MV-4-11 (cell line): ENCODE measurements at regions not wholly inside any gene's neighbourhood (a gene's known extent, or its start where the extent isn't known, plus 50 kb on each side); places are given as distances from the start of the nearest gene placed in this dataset.
"Not testable (repeated sequence)": the region's sequence is repeated elsewhere in the genome, so short reads cannot be mapped to it uniquely, and the experiment has no call there.

Source experiments
- DNase-seq: peaks from one replicate; lab custom pipeline; 2025; lab: John Stamatoyannopoulos, UW

- DNase-seq, result peak; percentile 28
Measured at GRCh38 chr13:50527612-50528509, 315.6 kb downstream of the DLEU7 start.

GRCh38 chr13:50529154-50529882, 314.2 kb downstream of the DLEU7 start:
- DNase-seq, result peak; percentile 54

DNA sequence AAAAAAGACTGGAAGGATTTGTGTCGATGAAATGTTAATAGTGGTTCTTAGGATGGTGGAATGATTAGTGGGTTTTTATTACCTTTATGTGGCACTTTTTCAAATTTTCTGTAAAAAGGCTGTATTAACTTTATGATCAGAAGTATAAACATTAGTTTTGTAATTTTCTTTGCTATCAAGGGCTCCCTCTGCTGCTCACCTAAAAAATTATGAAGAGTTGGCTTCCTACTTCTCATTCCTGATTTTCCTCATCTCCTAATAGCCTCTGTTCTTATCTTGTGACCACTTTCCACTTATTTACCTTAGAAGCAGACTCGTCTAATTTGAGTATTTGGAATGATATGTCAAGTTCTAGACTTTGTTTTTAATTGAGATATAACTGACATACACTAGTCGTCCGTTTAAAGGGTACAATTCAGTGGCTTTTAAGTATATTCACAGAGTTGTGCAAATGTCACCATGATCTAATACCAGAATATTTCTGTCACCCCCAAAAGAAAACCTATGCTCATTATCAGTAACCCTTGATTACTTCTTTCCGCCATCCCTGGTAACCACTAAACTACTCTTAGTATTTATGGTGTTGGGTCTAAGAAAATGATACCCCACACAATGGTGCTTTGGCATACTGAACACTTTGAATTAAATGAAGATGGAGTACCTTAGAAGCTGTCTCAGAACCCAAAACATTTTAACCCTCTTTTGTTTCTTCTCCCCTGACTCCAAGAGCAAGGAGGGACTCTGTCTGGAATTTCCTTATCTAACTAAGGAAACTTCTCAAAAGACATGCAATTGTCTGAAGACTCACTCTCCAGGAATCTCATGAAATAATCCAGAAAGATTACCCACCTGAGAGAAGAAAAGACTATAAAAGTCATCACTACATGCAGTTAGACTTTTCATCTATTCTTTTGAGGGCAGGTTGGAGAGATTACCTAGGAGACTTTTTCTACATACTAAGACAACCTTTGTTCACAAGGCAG, 311.3 kb downstream of the DLEU7 start:
- DNase-seq, result peak; percentile 5

GRCh38 chr13:50535050-50535449, 308.4 kb downstream of the DLEU7 start:
- DNase-seq, result no peak

- DNase-seq, result no peak
Measured at GRCh38 chr13:50537029-50537428, 306.5 kb downstream of the DLEU7 start.

DNA sequence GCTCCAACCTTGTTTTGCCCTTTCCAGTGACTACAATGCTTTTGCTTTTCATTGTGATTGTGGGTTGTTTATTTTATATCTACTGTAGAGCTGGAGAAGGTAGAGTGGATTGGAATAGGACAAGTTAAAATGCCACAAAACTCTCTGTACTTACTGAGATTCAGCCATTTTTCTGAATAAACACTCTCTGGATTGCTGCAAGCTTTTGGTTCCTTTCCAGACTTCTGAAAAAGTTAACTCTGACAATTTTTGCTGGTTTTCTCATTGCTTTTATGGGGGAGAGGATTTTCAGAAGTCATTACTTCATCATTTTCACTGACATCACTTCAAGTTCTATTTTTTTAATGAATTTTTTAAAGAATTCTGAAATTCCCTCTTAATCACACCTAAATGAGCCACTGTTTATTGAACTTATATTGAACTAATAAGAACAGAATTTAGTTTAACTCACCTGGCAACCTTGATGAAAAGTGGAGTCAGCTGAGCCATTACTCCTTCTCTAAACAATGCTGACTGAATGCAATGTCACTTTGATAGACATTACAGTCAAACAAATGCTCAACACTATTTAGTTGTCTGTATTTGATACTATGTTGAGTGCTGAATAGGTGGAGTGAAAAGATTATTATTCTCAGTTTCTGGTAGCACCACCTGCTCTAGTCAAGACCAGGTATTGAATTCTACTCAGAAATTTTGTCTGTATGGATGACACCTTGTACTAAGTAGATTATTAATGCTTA, 303.5 kb downstream of the DLEU7 start:
- no peak for DNase-seq

- DNase-seq, result no peak
Measured at GRCh38 chr13:50543141-50543540, 300.4 kb downstream of the DLEU7 start.

- no peak for DNase-seq
Measured at GRCh38 chr13:50543782-50544181, 299.7 kb downstream of the DLEU7 start.

DNA sequence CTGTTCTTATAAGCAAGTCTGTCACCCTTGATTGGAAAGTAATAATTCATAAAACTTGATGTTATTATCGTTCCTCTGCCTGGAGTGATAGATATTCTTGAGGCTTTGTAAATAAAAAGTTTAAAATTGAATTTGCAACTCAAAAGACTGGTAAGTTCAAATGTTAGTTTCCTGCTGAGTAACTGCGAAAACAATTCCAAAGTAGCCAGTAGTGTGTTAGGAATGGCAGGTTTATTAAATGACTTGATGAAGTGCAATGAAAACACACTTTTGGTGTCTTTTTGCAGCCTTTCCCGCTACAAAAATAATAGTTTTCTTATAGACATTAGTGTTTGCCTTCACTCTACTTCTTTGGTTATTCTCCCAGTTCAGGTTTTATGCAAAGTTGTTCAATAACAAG, 299.3 kb downstream of the DLEU7 start:
- no peak for DNase-seq

GRCh38 chr13:50547175-50547574, 296.3 kb downstream of the DLEU7 start:
- DNase-seq, result not testable (repeated sequence)

- peak; percentile 31 for DNase-seq
Measured at GRCh38 chr13:50548586-50548985, 294.9 kb downstream of the DLEU7 start.

DNA sequence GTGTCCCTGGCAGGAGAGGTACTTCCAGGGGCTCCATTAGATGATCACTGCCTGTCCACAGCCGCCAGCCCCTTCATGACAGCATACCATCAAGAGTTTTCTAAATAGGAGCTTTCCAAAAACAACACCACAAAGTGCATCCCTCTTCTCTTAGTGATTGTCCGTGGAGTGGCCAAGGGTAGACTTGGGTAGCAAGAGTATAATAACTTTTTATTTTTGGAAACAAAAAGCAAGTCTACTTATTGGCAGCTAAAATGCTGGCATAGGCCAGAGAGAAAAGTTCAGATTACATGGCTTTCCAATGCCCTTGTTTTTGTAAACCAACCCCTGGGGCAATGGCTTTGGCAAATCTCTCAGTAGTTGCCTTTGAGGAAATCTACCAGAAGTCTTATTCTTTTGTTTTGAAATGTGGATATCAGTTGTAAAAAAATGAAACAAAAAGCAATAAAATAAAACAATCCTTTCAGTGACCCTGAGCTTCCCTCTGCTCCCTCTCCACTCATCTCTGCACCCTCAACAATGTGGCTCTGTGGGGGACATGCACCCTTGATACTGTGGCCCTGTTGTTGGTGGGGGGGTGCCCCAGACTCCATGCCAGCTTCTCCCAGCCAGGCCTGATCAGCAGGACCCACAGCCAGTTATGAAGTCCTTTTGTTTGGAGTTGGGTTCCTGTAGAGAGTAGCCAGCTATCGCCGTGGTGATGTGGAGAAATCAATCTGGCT, 294.1 kb downstream of the DLEU7 start:
- DNase-seq, result no peak

DNA sequence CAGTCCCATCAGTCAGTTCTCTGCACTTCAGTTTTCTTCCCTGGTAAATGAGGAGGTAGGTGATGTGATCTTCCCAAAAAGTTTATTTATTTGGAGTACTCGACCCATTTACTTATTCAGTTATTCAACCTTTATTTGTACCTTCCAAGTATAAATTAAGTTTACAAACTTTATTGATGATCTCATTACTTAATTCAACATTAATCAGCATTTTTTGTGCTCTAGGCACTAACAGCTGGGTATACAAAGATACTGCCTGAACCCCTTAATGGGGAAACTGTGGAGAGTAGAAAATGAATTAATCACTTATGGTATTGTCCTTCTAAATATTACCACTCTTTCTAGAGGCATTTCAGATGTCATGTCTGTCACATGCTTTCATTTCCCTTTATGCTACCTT, 293.3 kb downstream of the DLEU7 start:
- no peak for DNase-seq

GRCh38 chr13:50552424-50552966, 291.0 kb downstream of the DLEU7 start:
- no peak for DNase-seq

- DNase-seq, result no peak
Measured at GRCh38 chr13:50561739-50562138, 281.8 kb downstream of the DLEU7 start.

DNA sequence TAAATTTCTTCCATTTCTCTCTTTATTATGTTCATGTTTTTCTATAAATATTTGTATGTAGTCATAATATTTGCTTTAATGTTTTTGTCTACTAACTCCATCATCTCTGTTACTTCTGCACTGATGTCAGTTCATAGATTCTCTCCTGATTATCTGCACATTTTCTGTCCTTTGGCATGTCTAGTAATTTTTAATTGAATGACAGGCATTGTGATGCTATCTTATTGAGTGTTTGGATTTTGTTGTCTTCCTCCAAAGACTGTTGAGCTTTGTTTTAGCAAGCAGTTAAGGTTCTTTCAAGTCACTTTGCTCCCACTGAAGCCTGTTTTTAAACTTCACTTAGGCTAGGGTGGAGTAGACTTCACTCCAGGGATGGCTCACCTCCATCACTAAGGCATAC, 276.8 kb downstream of the DLEU7 start:
- DNase-seq, result no peak

DNA sequence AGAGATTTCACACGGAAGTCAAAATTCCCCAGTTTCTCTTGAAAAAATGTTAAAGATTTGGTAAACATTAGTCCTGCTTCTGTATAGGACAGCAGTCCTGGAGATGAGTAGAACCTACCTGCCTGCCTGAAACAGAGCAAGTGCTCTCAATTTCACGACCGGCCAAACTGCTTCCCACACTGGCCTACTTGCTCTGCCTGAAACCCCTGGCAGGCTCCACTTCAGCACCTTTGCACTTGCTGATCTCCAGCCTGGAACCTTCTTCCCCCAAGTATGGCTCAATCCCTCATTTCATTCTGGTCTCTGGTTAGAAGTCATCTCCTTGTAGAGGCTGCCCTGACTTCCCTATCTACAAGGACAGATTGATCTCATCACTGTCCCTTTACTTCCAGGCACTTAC, 271.4 kb downstream of the DLEU7 start:
- DNase-seq, result peak; percentile 13

GRCh38 chr13:50573066-50573465, 270.4 kb downstream of the DLEU7 start:
- no peak for DNase-seq

- DNase-seq, result no peak
Measured at GRCh38 chr13:50574731-50575130, 268.8 kb downstream of the DLEU7 start.

DNA sequence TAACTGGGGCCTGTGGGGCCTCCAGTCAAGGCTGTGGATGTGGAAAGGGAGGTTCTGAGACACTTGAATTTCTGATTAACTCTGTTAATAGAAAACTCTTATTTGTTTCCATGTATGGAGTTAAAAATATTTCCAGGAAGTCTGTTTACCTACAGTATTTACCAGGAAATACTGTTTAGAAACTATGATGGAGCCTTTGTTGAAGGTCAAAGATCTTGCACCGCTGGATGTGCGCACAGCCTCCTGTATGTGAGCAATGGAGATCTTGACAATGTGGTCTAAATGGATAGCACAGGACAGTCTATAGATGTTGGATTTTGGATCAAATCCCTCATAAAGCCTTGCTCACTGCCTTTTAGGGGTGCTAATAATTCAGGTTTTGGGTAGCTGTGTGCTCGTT, 268.4 kb downstream of the DLEU7 start:
- DNase-seq, result no peak
